SH-SY5Y (cell line): ENCODE measurements at regions not wholly inside any gene's neighbourhood (a gene's known extent, or its start where the extent isn't known, plus 50 kb on each side); places are given as distances from the start of the nearest gene placed in this dataset.

Experiments
- GATA2 ChIP-seq: IDR thresholded peaks from 2 replicates; pipeline ENCODE4 v1.6.1; 2011; ENCODE audit warnings: mild to moderate bottlenecking, low read depth, low read length
- GATA3 ChIP-seq: IDR thresholded peaks from 2 replicates; pipeline ENCODE4 v1.6.1; 2011; ENCODE audit warnings: low read depth, mild to moderate bottlenecking, low read length, moderate library complexity

DNA sequence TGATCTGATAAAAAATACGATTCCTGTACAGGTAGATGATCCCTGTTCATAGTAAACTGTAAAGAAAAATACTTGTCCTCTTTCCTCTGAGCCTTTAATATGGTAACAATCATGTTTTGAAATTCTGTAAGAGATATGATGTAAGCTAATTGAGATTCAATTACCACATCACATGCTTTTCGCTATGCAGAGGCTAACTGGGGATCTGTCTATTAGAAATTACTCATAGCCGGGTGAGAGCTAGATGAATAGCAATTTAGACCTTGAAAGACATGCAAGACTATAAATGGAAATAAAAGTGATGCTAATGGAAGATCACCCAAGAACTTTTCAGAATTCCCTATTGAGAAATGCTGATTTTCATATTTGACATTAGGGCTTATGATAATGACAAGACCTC is 579.9 kb upstream of the ZNF717 start:
- TF ChIP-seq GATA2 (no peak), GATA3 (no peak)
